Esophagus squamous epithelium (tissue), 5 donors: ENCODE measurements at regions not wholly inside any gene's neighbourhood (a gene's known extent, or its start where the extent isn't known, plus 50 kb on each side); places are given as distances from the start of the nearest gene placed in this dataset.

Source experiments
- DNase-seq: peaks from one replicate; lab custom pipeline; 2025; lab: John Stamatoyannopoulos, UW
- H3K27ac ChIP-seq, 4 donors: fragments of 200-600 bp; sonication (generic); one replicate each; pipeline ENCODE4 v1.5.1; 2016 to 2019; ENCODE audit warnings: mild to moderate bottlenecking in 1 of 4
- H3K27me3 ChIP-seq, 4 donors: fragments of 200-600 bp; sonication (generic); 1 replicate in 3 of 4; 2 replicates in 1 of 4; pipeline versions ENCODE4 v1.5.1 to v1.6.0; 2017 to 2021; ENCODE audit warnings: antibody characterized with exemption in 1 of 4
- H3K36me3 ChIP-seq, 3 donors: fragments of 200-600 bp; sonication (generic); one replicate each; pipeline ENCODE4 v1.5.1; 2016 to 2019
- H3K4me1 ChIP-seq, 3 donors: fragments of 200-600 bp; sonication (generic); one replicate each; pipeline ENCODE4 v1.5.1; 2017 to 2019
- H3K4me3 ChIP-seq, 4 donors: fragments of 200-600 bp; sonication (generic); 1 replicate in 3 of 4; 2 replicates in 1 of 4; pipeline ENCODE4 v1.5.1; 2016 to 2019; ENCODE audit warnings: mild to moderate bottlenecking in 2 of 4, moderate library complexity in 1 of 4
- H3K9me3 ChIP-seq, 3 donors: fragments of 200-600 bp; sonication (generic); one replicate each; pipeline ENCODE4 v1.5.1; 2016 to 2019
- POLR2A ChIP-seq, 4 donors: fragments of 450-650 bp; IDR thresholded peaks; one replicate each; pipeline ENCODE4 v1.6.1; 2017; ENCODE audit warnings: antibody characterized with exemption in 4 of 4, mild to moderate bottlenecking in 4 of 4, moderate library complexity in 3 of 4
- WGBS, 2 donors: methylation state at CpG; one replicate each; pipeline ENCODE4 v1.1.5; 2018; 5-methylcytosine and 5-hydroxymethylcytosine counted together
- intact Hi-C: fragments of 100-400 bp; cut with DNase I; formaldehyde crosslinking; loops from one replicate; pipeline ENCODE4 v1.15.0; 2022
- TF ChIP-seq, protein P1 (sequence below), 6 experiments: fragments of 450-650 bp in 4 of 6; fragments of 200-600 bp in 2 of 6; sonication (generic) in 2 of 6; IDR thresholded peaks; one replicate each; pipeline ENCODE4 v1.5.1; 2016 to 2019; ENCODE audit warnings: antibody characterized with exemption in 6 of 6, mild to moderate bottlenecking in 4 of 6, moderate library complexity in 4 of 6
- donor health status: DM: yes; HTN: yes; CAD: no.

GRCh38 chr13:76715075-76715474, 171.1 kb downstream of the KCTD12 start:
- Histone ChIP-seq H3K36me3 (no peaks in the 10 kb centered on the region), H3K4me1 (peaks cover 7 to 25% (median 7%) of the 10 kb centered on the region in 3 donors), H3K9me3 (no peaks in the 10 kb centered on the region), H3K27ac (no peak overlapping the region), H3K27me3 (no peaks in the 10 kb centered on the region), H3K4me3 (no peak overlapping the region)
- TF ChIP-seq, protein P1, sequence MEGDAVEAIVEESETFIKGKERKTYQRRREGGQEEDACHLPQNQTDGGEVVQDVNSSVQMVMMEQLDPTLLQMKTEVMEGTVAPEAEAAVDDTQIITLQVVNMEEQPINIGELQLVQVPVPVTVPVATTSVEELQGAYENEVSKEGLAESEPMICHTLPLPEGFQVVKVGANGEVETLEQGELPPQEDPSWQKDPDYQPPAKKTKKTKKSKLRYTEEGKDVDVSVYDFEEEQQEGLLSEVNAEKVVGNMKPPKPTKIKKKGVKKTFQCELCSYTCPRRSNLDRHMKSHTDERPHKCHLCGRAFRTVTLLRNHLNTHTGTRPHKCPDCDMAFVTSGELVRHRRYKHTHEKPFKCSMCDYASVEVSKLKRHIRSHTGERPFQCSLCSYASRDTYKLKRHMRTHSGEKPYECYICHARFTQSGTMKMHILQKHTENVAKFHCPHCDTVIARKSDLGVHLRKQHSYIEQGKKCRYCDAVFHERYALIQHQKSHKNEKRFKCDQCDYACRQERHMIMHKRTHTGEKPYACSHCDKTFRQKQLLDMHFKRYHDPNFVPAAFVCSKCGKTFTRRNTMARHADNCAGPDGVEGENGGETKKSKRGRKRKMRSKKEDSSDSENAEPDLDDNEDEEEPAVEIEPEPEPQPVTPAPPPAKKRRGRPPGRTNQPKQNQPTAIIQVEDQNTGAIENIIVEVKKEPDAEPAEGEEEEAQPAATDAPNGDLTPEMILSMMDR (IDR thresholded peaks at IDR 0.05), result no peak
- no peak for TF ChIP-seq POLR2A (IDR thresholded peaks at IDR 0.05)
- intact Hi-C loops, result no loop called here
- WGBS, 2 donors, result 91 to 93% methylated on average over 4 of the region's 4 CpGs
- DNase-seq, result no peak

DNA sequence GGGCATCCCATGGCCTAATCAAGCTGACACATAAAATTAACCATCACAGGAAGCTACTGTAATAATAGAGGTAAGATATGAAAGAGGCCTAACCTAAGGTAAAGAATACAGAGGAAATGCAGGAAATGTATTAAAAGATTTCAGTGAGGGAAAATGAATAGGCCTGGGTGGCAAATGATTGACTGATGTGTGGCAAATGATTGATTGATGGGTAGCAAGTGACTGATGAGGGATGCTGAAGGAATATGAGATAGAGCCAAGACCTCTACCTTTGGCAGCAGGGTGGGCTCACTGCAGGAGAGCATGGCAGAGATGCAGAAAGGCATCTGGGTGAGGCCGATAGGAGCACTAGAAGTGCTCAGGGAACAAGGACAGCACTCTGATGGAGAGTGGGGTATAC, 172.9 kb downstream of the KCTD12 start:
- TF ChIP-seq, protein P1 (IDR thresholded peaks at IDR 0.05), result no peak
- WGBS, 2 donors, result 95 to 100% methylated on average over 1 of the region's 1 CpG
- DNase-seq, result no peak
- H3K4me1 ChIP-seq, result peaks cover 7 to 31% (median 7%) of the 10 kb centered on the region in 3 donors
- H3K27me3 ChIP-seq, result no peaks in the 10 kb centered on the region
- H3K4me3 ChIP-seq, result no peak overlapping the region
- H3K9me3 ChIP-seq, result no peaks in the 10 kb centered on the region
- intact Hi-C loops, result no loop called here
- H3K36me3 ChIP-seq, result no peaks in the 10 kb centered on the region
- H3K27ac ChIP-seq, result no peak overlapping the region

- Histone ChIP-seq H3K27ac (peak overlapping the region in 3 of 4 donors; percentile 14 to 59 (median 53)), H3K4me3 (no peak overlapping the region), H3K27me3 (no peaks in the 10 kb centered on the region), H3K9me3 (no peaks in the 10 kb centered on the region), H3K4me1 (peaks cover 7 to 31% (median 7%) of the 10 kb centered on the region in 3 donors), H3K36me3 (no peaks in the 10 kb centered on the region)
- 13 to 19% methylated on average over 3 of the region's 3 CpGs for whole genome bisulfite sequencing, 2 donors
- no peak for TF ChIP-seq POLR2A (IDR thresholded peaks at IDR 0.05)
- TF ChIP-seq, protein P1 (IDR thresholded peaks at IDR 0.05), result no peak
- no peak for DNase-seq
- intact Hi-C loops, result no loop called here
These were observed 174.5 kb downstream of the KCTD12 start for GRCh38 chr13:76711550-76712182.

DNA sequence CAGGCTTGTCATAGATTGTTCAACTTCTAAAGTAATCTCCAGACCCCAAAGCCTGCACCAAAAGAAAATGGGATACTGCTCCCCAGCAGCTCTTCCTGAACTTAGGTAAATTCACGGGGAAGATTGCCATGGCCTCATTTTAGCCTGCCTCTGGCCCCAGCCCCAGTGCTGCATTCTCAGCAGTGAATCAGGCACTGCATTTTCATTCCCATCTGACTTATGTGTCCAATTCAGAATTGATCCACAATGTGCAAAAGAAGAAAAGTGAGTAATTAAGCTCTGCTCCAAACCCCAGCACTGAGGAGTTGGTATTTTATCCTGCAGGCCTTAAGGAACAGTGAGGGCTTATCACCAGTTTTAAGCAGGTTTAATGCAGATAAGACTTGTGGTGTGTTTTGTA, 176.4 kb downstream of the KCTD12 start:
- peaks cover 7 to 31% (median 7%) of the 10 kb centered on the region in 3 donors for H3K4me1 ChIP-seq
- DNase-seq, result no peak
- no peak overlapping the region for H3K4me3 ChIP-seq
- H3K27ac ChIP-seq, result no peak overlapping the region
- intact Hi-C loops, result no loop called here
- WGBS, 2 donors, result 56 to 82% methylated on average over 1 of the region's 1 CpG
- H3K36me3 ChIP-seq, result no peaks in the 10 kb centered on the region
- H3K27me3 ChIP-seq, result no peaks in the 10 kb centered on the region
- TF ChIP-seq, protein P1 (IDR thresholded peaks at IDR 0.05), result no peak
- TF ChIP-seq POLR2A (IDR thresholded peaks at IDR 0.05), result no peak
- H3K9me3 ChIP-seq, result no peaks in the 10 kb centered on the region

GRCh38 chr13:76708138-76708688, 178.0 kb downstream of the KCTD12 start:
- intact Hi-C loops, result no loop called here
- Histone ChIP-seq H3K36me3 (no peaks in the 10 kb centered on the region), H3K9me3 (no peaks in the 10 kb centered on the region), H3K27ac (no peak overlapping the region), H3K4me3 (no peak overlapping the region), H3K4me1 (peaks cover 7 to 31% (median 7%) of the 10 kb centered on the region in 3 donors), H3K27me3 (no peaks in the 10 kb centered on the region)
- DNase-seq, result no peak
- no peak for TF ChIP-seq POLR2A (IDR thresholded peaks at IDR 0.05)
- TF ChIP-seq, protein P1 (IDR thresholded peaks at IDR 0.05), result no peak
- WGBS, 2 donors, result 77 to 88% methylated on average over 3 to 6 of the region's 6 CpGs
